NB4 (cell line): ENCODE measurements at regions not wholly inside any gene's neighbourhood (a gene's known extent, or its start where the extent isn't known, plus 50 kb on each side); places are given as distances from the start of the nearest gene placed in this dataset.

Experiments used
- MYC ChIP-seq: IDR thresholded peaks from 2 replicates; pipeline ENCODE4 v1.6.1; 2011; ENCODE audit warnings: low read depth, low read length
- POLR2A ChIP-seq: IDR thresholded peaks from 2 replicates; pipeline ENCODE4 v1.6.1; 2011; ENCODE audit warnings: mild to moderate bottlenecking; ENCODE audit not compliant: insufficient read length; ENCODE audit errors: extremely low read depth
- TF ChIP-seq, protein P1 (sequence below): IDR thresholded peaks from one replicate; pipeline ENCODE4 v1.5.1; 2012; ENCODE audit warnings: low read depth, low read length

GRCh38 chr9:626596-626995 lies 214.9 kb upstream of the DMRT1 start:
- no peak for TF ChIP-seq POLR2A
- TF ChIP-seq, protein P1, sequence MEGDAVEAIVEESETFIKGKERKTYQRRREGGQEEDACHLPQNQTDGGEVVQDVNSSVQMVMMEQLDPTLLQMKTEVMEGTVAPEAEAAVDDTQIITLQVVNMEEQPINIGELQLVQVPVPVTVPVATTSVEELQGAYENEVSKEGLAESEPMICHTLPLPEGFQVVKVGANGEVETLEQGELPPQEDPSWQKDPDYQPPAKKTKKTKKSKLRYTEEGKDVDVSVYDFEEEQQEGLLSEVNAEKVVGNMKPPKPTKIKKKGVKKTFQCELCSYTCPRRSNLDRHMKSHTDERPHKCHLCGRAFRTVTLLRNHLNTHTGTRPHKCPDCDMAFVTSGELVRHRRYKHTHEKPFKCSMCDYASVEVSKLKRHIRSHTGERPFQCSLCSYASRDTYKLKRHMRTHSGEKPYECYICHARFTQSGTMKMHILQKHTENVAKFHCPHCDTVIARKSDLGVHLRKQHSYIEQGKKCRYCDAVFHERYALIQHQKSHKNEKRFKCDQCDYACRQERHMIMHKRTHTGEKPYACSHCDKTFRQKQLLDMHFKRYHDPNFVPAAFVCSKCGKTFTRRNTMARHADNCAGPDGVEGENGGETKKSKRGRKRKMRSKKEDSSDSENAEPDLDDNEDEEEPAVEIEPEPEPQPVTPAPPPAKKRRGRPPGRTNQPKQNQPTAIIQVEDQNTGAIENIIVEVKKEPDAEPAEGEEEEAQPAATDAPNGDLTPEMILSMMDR, result no peak
- TF ChIP-seq MYC, result no peak
